ENCODE measurements at regions not wholly inside any gene's neighbourhood (a gene's known extent, or its start where the extent isn't known, plus 50 kb on each side); places are given as distances from the start of the nearest gene placed in this dataset.
"Not testable (repeated sequence)": the region's sequence is repeated elsewhere in the genome, so short reads cannot be mapped to it uniquely, and the experiment has no call there.

GRCh38 chr5:100402071-100402470 is 133.1 kb upstream of the FAM174A start:
- Histone ChIP-seq H3K4me1 (ENCODE audit: insufficient read depth, low read length) (no peaks in the 10 kb centered on the region), H2AFZ (ENCODE audit: low read length) (no peak overlapping the region), H3K27ac (ENCODE audit: low read depth, low read length) (no peak overlapping the region), H3K4me3 (ENCODE audit: insufficient read depth, low read length) (no peak overlapping the region), H3K4me2 (ENCODE audit: insufficient read depth, low read length) (no peak overlapping the region), H4K20me1 (ENCODE audit: insufficient read depth, low read length) (no peaks in the 10 kb centered on the region), H3K36me3 (ENCODE audit: insufficient read depth, low read length) (no peaks in the 10 kb centered on the region), H3K9me3 (ENCODE audit: low read depth, low read length) (no peaks in the 10 kb centered on the region), H3K79me2 (ENCODE audit: insufficient read depth, low read length) (no peaks in the 10 kb centered on the region), H3K27me3 (ENCODE audit: insufficient read depth, low read length) (no peaks in the 10 kb centered on the region)
- DNase-seq (ENCODE audit: insufficient read length, low spot score, missing footprints): no peak
- no peak for TF ChIP-seq CTCF (IDR thresholded peaks at IDR 0.05; ENCODE audit: extremely low read depth, low read depth, low read length)

GRCh38 chr5:100401149-100401548 is 134.0 kb upstream of the FAM174A start:
- no peaks in the 10 kb centered on the region for H3K9me3 ChIP-seq (ENCODE audit: low read depth, low read length)

GRCh38 chr5:100398815-100399214 is 136.4 kb upstream of the FAM174A start:
- H3K79me2 ChIP-seq (ENCODE audit: insufficient read depth, low read length); H3K4me2 ChIP-seq (ENCODE audit: insufficient read depth, low read length); DNase-seq (ENCODE audit: insufficient read length, low spot score, missing footprints): not testable (repeated sequence)

More at GRCh38 chr5:100401149-100401548, 134.0 kb upstream of the FAM174A start:
- Histone ChIP-seq H3K4me3 (ENCODE audit: insufficient read depth, low read length) (no peak overlapping the region), H3K27me3 (ENCODE audit: insufficient read depth, low read length) (no peaks in the 10 kb centered on the region), H3K4me2 (ENCODE audit: insufficient read depth, low read length) (no peak overlapping the region), H4K20me1 (ENCODE audit: insufficient read depth, low read length) (no peaks in the 10 kb centered on the region), H3K36me3 (ENCODE audit: insufficient read depth, low read length) (no peaks in the 10 kb centered on the region), H3K27ac (ENCODE audit: low read depth, low read length) (no peak overlapping the region), H2AFZ (ENCODE audit: low read length) (no peak overlapping the region), H3K4me1 (ENCODE audit: insufficient read depth, low read length) (no peaks in the 10 kb centered on the region), H3K79me2 (ENCODE audit: insufficient read depth, low read length) (no peaks in the 10 kb centered on the region)
- no peak for TF ChIP-seq CTCF (IDR thresholded peaks at IDR 0.05; ENCODE audit: extremely low read depth, low read depth, low read length)
- DNase-seq (ENCODE audit: insufficient read length, low spot score, missing footprints): no peak

GRCh38 chr5:100379254-100379858 is 155.8 kb upstream of the FAM174A start:
- not testable (repeated sequence) for H3K4me1 ChIP-seq (ENCODE audit: insufficient read depth, low read length); H3K79me2 ChIP-seq (ENCODE audit: insufficient read depth, low read length); H3K36me3 ChIP-seq (ENCODE audit: insufficient read depth, low read length); H4K20me1 ChIP-seq (ENCODE audit: insufficient read depth, low read length); H3K4me3 ChIP-seq (ENCODE audit: insufficient read depth, low read length); H2AFZ ChIP-seq (ENCODE audit: low read length); H3K27ac ChIP-seq (ENCODE audit: low read depth, low read length); H3K4me2 ChIP-seq (ENCODE audit: insufficient read depth, low read length); H3K27me3 ChIP-seq (ENCODE audit: insufficient read depth, low read length); H3K9me3 ChIP-seq (ENCODE audit: low read depth, low read length)
- DNase-seq (ENCODE audit: insufficient read length, low spot score, missing footprints): peak; percentile 36

More at GRCh38 chr5:100398815-100399214, 136.4 kb upstream of the FAM174A start:
- H3K27me3 ChIP-seq (ENCODE audit: insufficient read depth, low read length); H2AFZ ChIP-seq (ENCODE audit: low read length); H3K27ac ChIP-seq (ENCODE audit: low read depth, low read length); H3K4me3 ChIP-seq (ENCODE audit: insufficient read depth, low read length); H4K20me1 ChIP-seq (ENCODE audit: insufficient read depth, low read length); H3K9me3 ChIP-seq (ENCODE audit: low read depth, low read length); H3K36me3 ChIP-seq (ENCODE audit: insufficient read depth, low read length); H3K4me1 ChIP-seq (ENCODE audit: insufficient read depth, low read length): not testable (repeated sequence)

GRCh38 chr5:100364757-100365478 is 170.3 kb upstream of the FAM174A start:
- H2AFZ ChIP-seq (ENCODE audit: low read length); H3K27me3 ChIP-seq (ENCODE audit: insufficient read depth, low read length); H3K4me3 ChIP-seq (ENCODE audit: insufficient read depth, low read length); H3K79me2 ChIP-seq (ENCODE audit: insufficient read depth, low read length); H4K20me1 ChIP-seq (ENCODE audit: insufficient read depth, low read length); DNase-seq (ENCODE audit: insufficient read length, low spot score, missing footprints); H3K36me3 ChIP-seq (ENCODE audit: insufficient read depth, low read length); H3K4me1 ChIP-seq (ENCODE audit: insufficient read depth, low read length); H3K9me3 ChIP-seq (ENCODE audit: low read depth, low read length): not testable (repeated sequence)
- H3K27ac ChIP-seq (ENCODE audit: low read depth, low read length): peak overlapping the region; percentile 45
- H3K4me2 ChIP-seq (ENCODE audit: insufficient read depth, low read length): peak overlapping the region; percentile 40

- Histone ChIP-seq H3K4me2 (ENCODE audit: insufficient read depth, low read length) (peak overlapping the region; percentile 40), H3K27ac (ENCODE audit: low read depth, low read length) (peak overlapping the region; percentile 45)
- not testable (repeated sequence) for DNase-seq (ENCODE audit: insufficient read length, low spot score, missing footprints); H3K27me3 ChIP-seq (ENCODE audit: insufficient read depth, low read length); H3K9me3 ChIP-seq (ENCODE audit: low read depth, low read length); H3K79me2 ChIP-seq (ENCODE audit: insufficient read depth, low read length); H2AFZ ChIP-seq (ENCODE audit: low read length); H3K4me3 ChIP-seq (ENCODE audit: insufficient read depth, low read length); H4K20me1 ChIP-seq (ENCODE audit: insufficient read depth, low read length); H3K4me1 ChIP-seq (ENCODE audit: insufficient read depth, low read length); H3K36me3 ChIP-seq (ENCODE audit: insufficient read depth, low read length)
Measured at GRCh38 chr5:100364343-100364742, 170.8 kb upstream of the FAM174A start.

- not testable (repeated sequence) for H3K79me2 ChIP-seq (ENCODE audit: insufficient read depth, low read length)
Measured at GRCh38 chr5:100359998-100360397, 175.2 kb upstream of the FAM174A start.

More at GRCh38 chr5:100359998-100360397, 175.2 kb upstream of the FAM174A start:
- not testable (repeated sequence) for H3K4me3 ChIP-seq (ENCODE audit: insufficient read depth, low read length); H3K4me2 ChIP-seq (ENCODE audit: insufficient read depth, low read length); H3K9me3 ChIP-seq (ENCODE audit: low read depth, low read length); DNase-seq (ENCODE audit: insufficient read length, low spot score, missing footprints); H3K36me3 ChIP-seq (ENCODE audit: insufficient read depth, low read length); H3K4me1 ChIP-seq (ENCODE audit: insufficient read depth, low read length); H3K27ac ChIP-seq (ENCODE audit: low read depth, low read length); H3K27me3 ChIP-seq (ENCODE audit: insufficient read depth, low read length); H4K20me1 ChIP-seq (ENCODE audit: insufficient read depth, low read length); H2AFZ ChIP-seq (ENCODE audit: low read length)
